PC-9 (cell line): ENCODE measurements at regions not wholly inside any gene's neighbourhood (a gene's known extent, or its start where the extent isn't known, plus 50 kb on each side); places are given as distances from the start of the nearest gene placed in this dataset.

ENCODE experiments used
- BruUV-seq: library from RNA; stranded (reverse); fragments of 400-500 nt; replicated peaks from 2 replicates; lab custom pipeline; 2021; lab: Mats Ljungman, UMichigan
- CTCF ChIA-PET: fragments of 300-600 bp; sonication (Branson Sonifier 250); formaldehyde crosslinking; loops from one replicate; lab custom pipeline; 2022; ENCODE audit warnings: antibody characterized with exemption; lab: Charles Lee
- POLR2A ChIA-PET: fragments of 300-600 bp; sonication (Branson Sonifier 250); formaldehyde crosslinking; loops from one replicate; lab custom pipeline; 2022; ENCODE audit warnings: antibody characterized with exemption; ENCODE audit not compliant: unreplicated experiment; lab: Charles Lee
- DNase-seq, 2 experiments: peaks; one replicate each; pipeline versions ENCODE4 v3.0.0 to v3.0.0-alpha.2; 2015 to 2022; ENCODE audit warnings: mixed read lengths in 1 of 2
- H2AFZ ChIP-seq: fragments of 200-600 bp; sonication (generic); 2 replicates; pipeline ENCODE4 v1.8.1; 2017; ENCODE audit warnings: antibody characterized with exemption
- H3F3A ChIP-seq: fragments of 200-600 bp; sonication (generic); 2 replicates; pipeline ENCODE4 v1.8.1; 2017; ENCODE audit warnings: antibody characterized with exemption, mild to moderate bottlenecking, low read depth; ENCODE audit not compliant: insufficient read depth
- H3K27ac ChIP-seq: fragments of 200-600 bp; sonication (generic); 2 replicates; pipeline ENCODE4 v1.6.1; 2016; ENCODE audit warnings: mixed run types
- H3K27me3 ChIP-seq: fragments of 200-600 bp; sonication (generic); 2 replicates; pipeline ENCODE4 v1.6.1; 2016; ENCODE audit warnings: low read depth, mixed run types; ENCODE audit not compliant: insufficient read depth
- H3K36me3 ChIP-seq: fragments of 200-600 bp; sonication (generic); 2 replicates; pipeline ENCODE4 v1.6.1; 2016; ENCODE audit warnings: low read depth, mixed run types
- H3K4me1 ChIP-seq: fragments of 200-600 bp; sonication (generic); replicated peaks from 2 replicates; pipeline ENCODE4 v1.6.1; 2016; ENCODE audit warnings: mixed run types; ENCODE audit not compliant: insufficient read depth
- H3K4me2 ChIP-seq: fragments of 200-600 bp; sonication (generic); 2 replicates; pipeline ENCODE4 v1.6.1; 2017; ENCODE audit warnings: mixed run types
- H3K4me3 ChIP-seq: fragments of 200-600 bp; sonication (generic); 2 replicates; pipeline ENCODE4 v1.6.1; 2016; ENCODE audit warnings: mixed run types
- H3K79me2 ChIP-seq: fragments of 200-600 bp; sonication (generic); 2 replicates; pipeline ENCODE4 v1.6.1; 2017; ENCODE audit warnings: low read depth, mixed run types
- H3K9me2 ChIP-seq: fragments of 200-600 bp; sonication (generic); 2 replicates; pipeline ENCODE4 v1.8.1; 2017; ENCODE audit warnings: mild to moderate bottlenecking; ENCODE audit not compliant: insufficient read depth
- H3K9me3 ChIP-seq: fragments of 200-600 bp; sonication (generic); 2 replicates; pipeline ENCODE4 v1.8.1; 2016; ENCODE audit warnings: low read depth; ENCODE audit not compliant: insufficient read depth
- H4K20me1 ChIP-seq: fragments of 200-600 bp; sonication (generic); 2 replicates; pipeline ENCODE4 v1.8.1; 2017; ENCODE audit not compliant: insufficient read depth
- EZH2 ChIP-seq: fragments of 200-600 bp; sonication (generic); IDR thresholded peaks from 2 replicates; pipeline ENCODE4 v1.8.0; 2017; ENCODE audit warnings: antibody characterized with exemption, low read depth
- intact Hi-C: fragments of 100-400 bp; cut with micrococcal nuclease; formaldehyde crosslinking; loops from one replicate; pipeline ENCODE4 v1.10.0; 2022; ENCODE audit not compliant: unreplicated experiment
- TF ChIP-seq, protein P1 (sequence below): fragments of 200-600 bp; sonication (generic); conservative IDR thresholded peaks from 2 replicates; pipeline ENCODE4 v1.6.1; 2017; ENCODE audit warnings: mixed run types, antibody characterized with exemption, mild to moderate bottlenecking, moderate library complexity

DNA sequence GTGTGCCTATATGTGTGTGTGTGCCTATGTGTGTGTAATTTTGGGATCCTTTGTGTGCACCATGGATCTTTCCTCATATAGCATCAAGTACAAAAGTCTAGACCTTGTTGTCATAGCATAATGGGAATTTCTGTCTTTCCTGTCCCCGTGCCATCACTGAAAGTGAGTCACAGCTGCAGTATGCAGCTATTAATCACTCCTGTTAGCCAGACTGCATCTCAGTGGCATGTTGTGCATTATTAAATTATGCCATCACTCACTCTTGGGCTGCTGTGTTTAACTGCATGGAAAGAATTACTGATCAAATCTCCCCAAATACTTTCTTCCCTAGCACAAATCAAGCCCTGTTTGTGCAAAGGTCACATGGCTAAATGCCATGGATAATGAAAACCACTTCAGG is 92.4 kb downstream of the CBLN1 start:
- Histone ChIP-seq H3K9me3 (no peaks in the 10 kb centered on the region), H4K20me1 (no peaks in the 10 kb centered on the region), H3K9me2 (no peaks in the 10 kb centered on the region), H3K4me1 (no peaks in the 10 kb centered on the region), H3K27me3 (no peaks in the 10 kb centered on the region), H2AFZ (no peak overlapping the region), H3K4me2 (no peak overlapping the region), H3K4me3 (no peak overlapping the region), H3K79me2 (no peaks in the 10 kb centered on the region), H3F3A (no peaks in the 10 kb centered on the region), H3K36me3 (no peaks in the 10 kb centered on the region), H3K27ac (no peak overlapping the region)
- ChIA-PET CTCF (no interaction called here), POLR2A (no interaction called here)
- BruUV-seq = no TSS peak
- no peak for DNase-seq
- TF ChIP-seq EZH2 = no peak
- TF ChIP-seq, protein P1, sequence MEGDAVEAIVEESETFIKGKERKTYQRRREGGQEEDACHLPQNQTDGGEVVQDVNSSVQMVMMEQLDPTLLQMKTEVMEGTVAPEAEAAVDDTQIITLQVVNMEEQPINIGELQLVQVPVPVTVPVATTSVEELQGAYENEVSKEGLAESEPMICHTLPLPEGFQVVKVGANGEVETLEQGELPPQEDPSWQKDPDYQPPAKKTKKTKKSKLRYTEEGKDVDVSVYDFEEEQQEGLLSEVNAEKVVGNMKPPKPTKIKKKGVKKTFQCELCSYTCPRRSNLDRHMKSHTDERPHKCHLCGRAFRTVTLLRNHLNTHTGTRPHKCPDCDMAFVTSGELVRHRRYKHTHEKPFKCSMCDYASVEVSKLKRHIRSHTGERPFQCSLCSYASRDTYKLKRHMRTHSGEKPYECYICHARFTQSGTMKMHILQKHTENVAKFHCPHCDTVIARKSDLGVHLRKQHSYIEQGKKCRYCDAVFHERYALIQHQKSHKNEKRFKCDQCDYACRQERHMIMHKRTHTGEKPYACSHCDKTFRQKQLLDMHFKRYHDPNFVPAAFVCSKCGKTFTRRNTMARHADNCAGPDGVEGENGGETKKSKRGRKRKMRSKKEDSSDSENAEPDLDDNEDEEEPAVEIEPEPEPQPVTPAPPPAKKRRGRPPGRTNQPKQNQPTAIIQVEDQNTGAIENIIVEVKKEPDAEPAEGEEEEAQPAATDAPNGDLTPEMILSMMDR = no peak
- intact Hi-C loops = no loop called here

DNA sequence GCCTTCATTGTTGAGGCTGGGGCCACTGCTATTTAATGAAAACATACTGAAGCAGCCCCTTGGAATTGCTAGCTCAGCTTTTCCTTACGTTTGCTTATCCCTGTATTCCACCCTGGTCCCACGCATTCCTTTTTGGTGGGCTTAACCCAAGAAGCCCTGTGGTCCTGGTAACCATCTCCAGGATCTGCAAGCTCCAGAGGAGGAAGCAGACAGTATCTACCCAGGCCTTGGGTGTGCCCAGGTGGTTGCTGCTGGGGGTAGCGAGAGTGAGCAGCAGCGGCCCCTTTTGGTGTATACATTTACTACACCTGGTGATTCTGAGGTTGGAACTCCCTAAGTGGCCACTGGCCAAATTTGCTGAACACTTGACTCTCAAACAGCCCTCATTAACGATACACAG is 97.7 kb downstream of the CBLN1 start:
- TF ChIP-seq EZH2 = no peak
- TF ChIP-seq, protein P1 = peak; percentile 54
- BruUV-seq = no TSS peak
- Histone ChIP-seq H3K4me1 (no peaks in the 10 kb centered on the region), H2AFZ (no peak overlapping the region), H3K9me3 (no peaks in the 10 kb centered on the region), H3K27ac (no peak overlapping the region), H3K9me2 (no peaks in the 10 kb centered on the region), H3K27me3 (no peaks in the 10 kb centered on the region), H4K20me1 (no peaks in the 10 kb centered on the region), H3K36me3 (no peaks in the 10 kb centered on the region), H3K4me2 (no peak overlapping the region), H3K4me3 (no peak overlapping the region), H3K79me2 (no peaks in the 10 kb centered on the region), H3F3A (no peaks in the 10 kb centered on the region)
- ChIA-PET CTCF (no interaction called here), POLR2A (no interaction called here)
- intact Hi-C loops = no loop called here
- no peak for DNase-seq

- Histone ChIP-seq H3K27ac (no peak overlapping the region), H2AFZ (no peak overlapping the region), H4K20me1 (no peaks in the 10 kb centered on the region), H3K79me2 (no peaks in the 10 kb centered on the region), H3K36me3 (no peaks in the 10 kb centered on the region), H3K9me2 (no peaks in the 10 kb centered on the region), H3K27me3 (no peaks in the 10 kb centered on the region), H3K9me3 (no peaks in the 10 kb centered on the region), H3K4me2 (no peak overlapping the region), H3F3A (no peaks in the 10 kb centered on the region), H3K4me1 (no peaks in the 10 kb centered on the region), H3K4me3 (no peak overlapping the region)
- BruUV-seq = no TSS peak
- POLR2A ChIA-PET = no interaction called here
- no peak for DNase-seq
- TF ChIP-seq, protein P1 = no peak
- no peak for TF ChIP-seq EZH2
- intact Hi-C loops = no loop called here
- CTCF ChIA-PET = no interaction called here
These were observed 99.7 kb downstream of the CBLN1 start for GRCh38 chr16:49181791-49182518.
